Central memory CD4-positive, alpha-beta T cell (primary cell): ENCODE measurements at regions not wholly inside any gene's neighbourhood (a gene's known extent, or its start where the extent isn't known, plus 50 kb on each side); places are given as distances from the start of the nearest gene placed in this dataset.

ENCODE experiments used
- DNase-seq: peaks from one replicate; pipeline ENCODE4 v3.0.0; 2022

- no peak for DNase-seq
These were observed 220.3 kb downstream of the SIPA1L2 start for GRCh38 chr1:232409584-232409983.

GRCh38 chr1:232407120-232407519 is 222.8 kb downstream of the SIPA1L2 start:
- no peak for DNase-seq

- DNase-seq = no peak
These were observed 224.2 kb downstream of the SIPA1L2 start for GRCh38 chr1:232405781-232406180.

GRCh38 chr1:232404981-232405731 is 224.8 kb downstream of the SIPA1L2 start:
- no peak for DNase-seq

- no peak for DNase-seq
These were observed 225.7 kb downstream of the SIPA1L2 start for GRCh38 chr1:232404227-232404626.

GRCh38 chr1:232403017-232403714 is 226.8 kb downstream of the SIPA1L2 start:
- DNase-seq = no peak

- peak; percentile 5 for DNase-seq
These were observed 231.1 kb downstream of the SIPA1L2 start for GRCh38 chr1:232398823-232399222.

- no peak for DNase-seq
These were observed 236.3 kb downstream of the SIPA1L2 start for GRCh38 chr1:232393444-232394146.

- no peak for DNase-seq
These were observed 236.9 kb downstream of the SIPA1L2 start for GRCh38 chr1:232393010-232393409.

GRCh38 chr1:232390590-232390989 is 239.3 kb downstream of the SIPA1L2 start:
- no peak for DNase-seq

- DNase-seq = no peak
These were observed 240.2 kb downstream of the SIPA1L2 start for GRCh38 chr1:232389744-232390143.

- DNase-seq = no peak
These were observed 241.6 kb downstream of the SIPA1L2 start for GRCh38 chr1:232388363-232388762.

- DNase-seq = no peak
These were observed 243.0 kb downstream of the SIPA1L2 start for GRCh38 chr1:232386721-232387510.

- DNase-seq = no peak
These were observed 243.6 kb downstream of the SIPA1L2 start for GRCh38 chr1:232386294-232386693.

GRCh38 chr1:232385221-232385620 is 244.7 kb downstream of the SIPA1L2 start:
- no peak for DNase-seq

- DNase-seq = no peak
These were observed 245.6 kb downstream of the SIPA1L2 start for GRCh38 chr1:232384171-232384883.

- DNase-seq = no peak
These were observed 246.3 kb downstream of the SIPA1L2 start for GRCh38 chr1:232383455-232384123.

GRCh38 chr1:232382671-232383070 is 247.3 kb downstream of the SIPA1L2 start:
- no peak for DNase-seq

GRCh38 chr1:232381394-232382100 is 248.4 kb downstream of the SIPA1L2 start:
- DNase-seq = no peak

GRCh38 chr1:232380596-232380995 is 249.3 kb downstream of the SIPA1L2 start:
- no peak for DNase-seq

- no peak for DNase-seq
These were observed 249.8 kb downstream of the SIPA1L2 start for GRCh38 chr1:232380131-232380530.
